Stimulated activated memory B cell treated with anti-CD40 and anti-IgM and Interleukin-4, amounts not matched to agents 10 μg/mL and 1 μg/mL and 100 μg/mL, for 72 hours (primary cell): ENCODE measurements at regions not wholly inside any gene's neighbourhood (a gene's known extent, or its start where the extent isn't known, plus 50 kb on each side); places are given as distances from the start of the nearest gene placed in this dataset.

Source experiments
- ATAC-seq: fragments of 150-1000 bp; cut with Tn5 transposase; 2 replicates; pipeline ENCODE4 v1.10.0; 2021
- H3K27ac Mint-ChIP-seq: one replicate; pipeline ENCODE4 v1.8.0; 2022; ENCODE audit warnings: mild to moderate bottlenecking, mixed read lengths
- H3K27me3 Mint-ChIP-seq: one replicate; pipeline ENCODE4 v1.8.0; 2022; ENCODE audit warnings: mixed read lengths
- H3K36me3 Mint-ChIP-seq: one replicate; pipeline ENCODE4 v1.8.0; 2022; ENCODE audit warnings: mixed read lengths
- H3K4me1 Mint-ChIP-seq: one replicate; pipeline ENCODE4 v1.8.0; 2022; ENCODE audit warnings: mixed read lengths
- H3K4me3 Mint-ChIP-seq: one replicate; pipeline ENCODE4 v1.8.0; 2022; ENCODE audit warnings: mild to moderate bottlenecking, moderate library complexity, mixed read lengths
- H3K9me3 Mint-ChIP-seq: one replicate; pipeline ENCODE4 v1.8.0; 2022; ENCODE audit warnings: mixed read lengths

- Mint-ChIP-seq H3K4me1 (peaks cover 9% of the 10 kb centered on the region), H3K27me3 (no peaks in the 10 kb centered on the region), H3K4me3 (no peak overlapping the region), H3K36me3 (peaks cover 17% of the 10 kb centered on the region), H3K9me3 (peaks cover 6% of the 10 kb centered on the region), H3K27ac (peak overlapping the region; percentile 53)
- ATAC-seq, result no peak
Measured at GRCh38 chr6:14258695-14259593, 141.4 kb downstream of the CD83 start.

DNA sequence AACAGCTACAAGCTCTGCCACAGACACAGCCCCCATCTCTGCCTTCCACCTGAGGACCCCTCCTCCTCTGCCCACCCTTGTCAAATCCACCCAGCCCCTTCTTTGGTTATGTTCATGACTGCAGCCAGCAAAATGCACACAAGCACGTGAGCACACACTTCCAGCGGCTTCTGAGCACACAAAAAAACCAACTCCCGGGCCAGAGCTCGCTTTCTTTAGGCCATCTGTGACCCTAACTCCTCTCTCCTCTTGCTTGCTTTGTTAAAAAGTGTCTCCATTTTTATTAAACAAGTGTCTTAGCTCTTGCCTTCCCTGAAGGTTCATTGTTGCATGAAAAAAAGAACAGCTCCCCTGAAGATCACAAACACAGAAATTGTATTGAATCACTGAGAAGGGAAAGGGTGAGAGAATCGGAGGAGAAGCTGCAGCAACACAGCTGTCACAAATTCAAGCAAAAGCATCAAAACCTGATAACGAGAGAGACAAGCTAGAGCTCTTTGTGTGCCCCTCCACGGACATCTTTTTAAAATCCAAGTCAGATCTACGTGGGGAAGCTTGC is 142.1 kb downstream of the CD83 start:
- H3K9me3 Mint-ChIP-seq, result peaks cover 10% of the 10 kb centered on the region
- no peaks in the 10 kb centered on the region for H3K27me3 Mint-ChIP-seq
- peaks cover 2% of the 10 kb centered on the region for H3K4me1 Mint-ChIP-seq
- ATAC-seq, result no peak
- peaks cover 22% of the 10 kb centered on the region for H3K36me3 Mint-ChIP-seq
- peak overlapping the region; percentile 53 for H3K27ac Mint-ChIP-seq
- H3K4me3 Mint-ChIP-seq, result no peak overlapping the region

DNA sequence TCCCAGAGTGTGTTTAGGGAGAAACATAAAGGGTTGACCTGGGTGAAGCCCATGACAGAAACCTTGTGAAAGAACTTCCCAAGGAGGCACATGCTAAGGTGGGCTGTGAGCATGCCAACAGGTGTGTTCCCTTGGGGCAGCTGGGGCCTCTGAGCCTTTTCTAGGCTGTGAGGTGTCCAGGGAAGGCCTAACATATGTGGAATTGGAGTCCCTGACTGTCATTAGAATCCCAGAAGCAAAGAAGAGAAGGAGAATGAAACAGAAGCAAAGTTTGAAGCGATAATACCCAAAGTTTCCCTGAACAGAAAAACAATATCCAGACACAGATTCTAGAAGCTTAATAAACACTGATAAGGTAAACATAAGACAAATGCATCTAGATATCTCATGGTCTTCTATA is 143.3 kb downstream of the CD83 start:
- H3K36me3 Mint-ChIP-seq, result peaks cover 22% of the 10 kb centered on the region
- H3K4me3 Mint-ChIP-seq, result no peak overlapping the region
- no peak for ATAC-seq
- no peaks in the 10 kb centered on the region for H3K27me3 Mint-ChIP-seq
- peaks cover 9% of the 10 kb centered on the region for H3K4me1 Mint-ChIP-seq
- no peak overlapping the region for H3K27ac Mint-ChIP-seq
- H3K9me3 Mint-ChIP-seq, result peaks cover 10% of the 10 kb centered on the region

GRCh38 chr6:14263881-14264424 is 146.4 kb downstream of the CD83 start:
- peaks cover 10% of the 10 kb centered on the region for H3K9me3 Mint-ChIP-seq
- no peak overlapping the region for H3K27ac Mint-ChIP-seq
- H3K27me3 Mint-ChIP-seq, result no peaks in the 10 kb centered on the region
- H3K36me3 Mint-ChIP-seq, result peaks cover 22% of the 10 kb centered on the region
- H3K4me1 Mint-ChIP-seq, result peaks cover 33% of the 10 kb centered on the region
- ATAC-seq, result no peak
- H3K4me3 Mint-ChIP-seq, result no peak overlapping the region

DNA sequence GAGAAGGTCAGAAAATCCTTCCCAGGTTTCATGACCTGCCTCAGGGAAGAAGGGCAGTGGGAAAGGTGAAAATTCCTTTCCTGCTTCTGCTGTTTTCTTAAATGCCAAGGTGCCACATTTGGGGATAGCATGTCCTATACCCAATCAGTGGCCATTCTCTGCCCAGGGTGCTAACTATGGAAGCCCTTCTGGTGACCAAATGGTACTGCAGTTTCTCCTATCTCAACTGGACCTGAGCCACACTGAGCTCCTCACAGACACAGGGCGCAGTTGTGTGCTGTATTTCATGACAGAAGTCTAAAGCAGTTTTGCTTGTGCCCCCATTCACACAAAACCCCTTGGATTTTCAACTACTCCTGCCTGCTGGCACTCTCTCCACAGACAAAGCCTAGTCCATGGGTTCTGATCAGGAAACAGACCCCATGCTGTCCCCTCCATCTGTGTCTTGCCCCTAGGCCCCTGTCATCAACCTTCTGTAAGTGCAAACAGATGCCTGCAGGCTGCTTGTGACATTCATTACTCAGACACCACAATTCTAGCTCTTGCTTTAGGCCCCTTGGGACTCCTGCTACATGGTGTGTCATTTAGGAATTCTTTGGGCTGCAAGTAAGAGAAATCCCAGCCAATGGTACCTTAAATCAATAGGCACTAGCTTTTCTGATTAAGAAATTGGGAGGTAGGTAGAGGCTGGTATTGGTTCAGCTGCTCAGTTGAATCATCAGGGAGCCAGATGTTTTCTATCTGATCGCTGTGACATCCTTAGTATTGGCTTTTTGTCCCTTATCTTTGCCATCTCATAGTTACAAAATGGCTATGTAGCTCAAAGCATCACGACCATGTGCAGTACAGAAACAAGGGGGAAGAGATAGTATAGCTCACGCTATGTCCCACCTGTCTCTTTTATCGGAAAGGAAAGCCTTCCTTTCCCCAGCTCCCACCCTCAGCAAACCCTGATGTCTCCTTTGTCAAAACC is 147.8 kb downstream of the CD83 start:
- Mint-ChIP-seq H3K36me3 (peaks cover 15% of the 10 kb centered on the region), H3K27me3 (no peaks in the 10 kb centered on the region), H3K27ac (peak overlapping the region; percentile 59), H3K9me3 (peaks cover 10% of the 10 kb centered on the region), H3K4me1 (peaks cover 47% of the 10 kb centered on the region), H3K4me3 (no peak overlapping the region)
- no peak for ATAC-seq

- peaks cover 56% of the 10 kb centered on the region for H3K4me1 Mint-ChIP-seq
- peaks cover 4% of the 10 kb centered on the region for H3K9me3 Mint-ChIP-seq
- H3K27ac Mint-ChIP-seq, result peak overlapping the region; percentile 18
- H3K27me3 Mint-ChIP-seq, result no peaks in the 10 kb centered on the region
- no peak overlapping the region for H3K4me3 Mint-ChIP-seq
- ATAC-seq, result no peak
- peaks cover 7% of the 10 kb centered on the region for H3K36me3 Mint-ChIP-seq
Measured at GRCh38 chr6:14266266-14266665, 148.7 kb downstream of the CD83 start.

DNA sequence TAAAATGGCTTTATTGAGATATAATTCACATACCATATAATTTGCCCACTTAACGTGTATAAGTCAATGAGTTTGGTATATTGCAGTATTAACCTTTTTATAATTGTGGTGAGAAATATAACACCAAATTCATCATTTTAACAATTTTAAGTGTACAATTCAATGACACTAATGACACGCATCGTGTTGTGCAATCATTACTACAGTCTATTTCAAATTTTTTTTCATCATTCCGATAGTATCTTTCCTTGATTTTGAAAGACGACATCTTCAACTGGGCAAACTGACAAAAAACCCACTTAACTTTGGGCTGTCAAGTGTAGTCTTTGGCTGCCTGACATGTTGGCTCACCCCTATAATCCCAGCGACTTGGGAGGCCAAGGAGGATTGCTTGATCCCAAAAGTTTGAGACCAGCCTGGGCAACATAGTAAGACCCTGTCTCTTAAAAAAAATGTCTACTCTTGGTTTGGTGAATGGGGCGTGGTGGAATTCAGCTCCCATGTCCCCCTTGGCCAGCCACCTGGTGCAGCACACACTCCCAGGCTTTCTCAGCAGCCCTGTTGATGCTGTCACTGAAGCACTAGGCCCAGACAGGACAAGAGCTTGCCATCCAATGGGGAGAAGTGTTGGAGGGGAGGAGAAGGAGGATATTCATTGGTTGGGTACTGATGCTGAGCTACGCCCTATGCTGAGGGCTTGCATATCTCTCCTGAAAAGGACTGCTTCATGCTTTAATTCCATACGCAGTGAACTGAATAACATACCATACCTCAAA is 150.5 kb downstream of the CD83 start:
- ATAC-seq, result no peak
- Mint-ChIP-seq H3K27ac (peak overlapping the region; percentile 71), H3K9me3 (peaks cover 4% of the 10 kb centered on the region), H3K4me1 (peaks cover 60% of the 10 kb centered on the region), H3K27me3 (no peaks in the 10 kb centered on the region), H3K36me3 (peaks cover 9% of the 10 kb centered on the region), H3K4me3 (no peak overlapping the region)

GRCh38 chr6:14269436-14269835 is 151.9 kb downstream of the CD83 start:
- Mint-ChIP-seq H3K36me3 (peaks cover 13% of the 10 kb centered on the region), H3K27me3 (no peaks in the 10 kb centered on the region), H3K27ac (peak overlapping the region; percentile 71), H3K4me1 (peaks cover 66% of the 10 kb centered on the region), H3K9me3 (peaks cover under 1% of the 10 kb centered on the region), H3K4me3 (no peak overlapping the region)
- ATAC-seq, result peak; percentile 64

DNA sequence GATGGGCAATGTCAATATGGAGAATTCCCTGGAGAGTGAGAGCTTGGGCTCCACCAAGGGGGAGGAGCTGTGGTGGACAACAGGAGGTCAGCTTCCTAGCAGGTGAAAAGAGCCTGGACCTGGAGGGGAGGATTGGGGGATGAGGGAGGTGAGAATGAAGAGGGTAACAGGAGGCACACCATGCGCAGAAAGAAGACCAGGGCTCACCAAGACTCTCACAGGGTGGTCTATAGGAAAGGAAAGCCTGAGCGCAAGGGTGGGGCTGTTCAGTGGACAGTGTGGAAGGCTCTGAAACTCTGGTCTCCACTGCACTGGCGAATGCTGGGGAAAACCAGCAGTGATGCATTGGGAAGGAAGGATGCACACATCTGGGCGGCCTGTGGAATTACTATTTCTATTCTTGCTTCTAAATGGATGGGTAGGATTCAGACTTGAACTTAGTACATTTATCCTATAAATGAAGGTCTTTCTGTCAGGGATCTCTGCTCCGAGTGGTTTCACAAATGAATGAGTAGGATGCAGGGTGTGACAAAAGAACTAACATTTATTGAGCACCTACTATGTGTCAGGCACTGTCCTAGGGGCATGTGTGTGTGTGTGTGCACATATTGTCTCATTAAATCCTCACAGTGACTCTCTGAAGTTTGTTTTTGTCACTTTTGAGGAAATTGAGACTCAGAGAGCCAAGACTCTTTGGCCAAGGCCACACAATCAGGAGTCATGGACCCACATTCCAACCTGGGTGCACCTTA is 152.7 kb downstream of the CD83 start:
- Mint-ChIP-seq H3K27ac (peak overlapping the region; percentile 71), H3K4me1 (peaks cover 71% of the 10 kb centered on the region), H3K9me3 (no peaks in the 10 kb centered on the region), H3K4me3 (no peak overlapping the region), H3K36me3 (peaks cover 11% of the 10 kb centered on the region), H3K27me3 (no peaks in the 10 kb centered on the region)
- no peak for ATAC-seq

GRCh38 chr6:14270925-14271788 is 153.6 kb downstream of the CD83 start:
- Mint-ChIP-seq H3K27ac (peak overlapping the region; percentile 33), H3K4me3 (no peak overlapping the region), H3K27me3 (no peaks in the 10 kb centered on the region), H3K4me1 (peaks cover 71% of the 10 kb centered on the region), H3K9me3 (no peaks in the 10 kb centered on the region), H3K36me3 (peaks cover 11% of the 10 kb centered on the region)
- ATAC-seq, result no peak

GRCh38 chr6:14271789-14272736 is 154.5 kb downstream of the CD83 start:
- Mint-ChIP-seq H3K4me3 (no peak overlapping the region), H3K36me3 (peaks cover 11% of the 10 kb centered on the region), H3K9me3 (no peaks in the 10 kb centered on the region), H3K27ac (peak overlapping the region; percentile 33), H3K27me3 (no peaks in the 10 kb centered on the region), H3K4me1 (peaks cover 71% of the 10 kb centered on the region)
- ATAC-seq, result no peak

DNA sequence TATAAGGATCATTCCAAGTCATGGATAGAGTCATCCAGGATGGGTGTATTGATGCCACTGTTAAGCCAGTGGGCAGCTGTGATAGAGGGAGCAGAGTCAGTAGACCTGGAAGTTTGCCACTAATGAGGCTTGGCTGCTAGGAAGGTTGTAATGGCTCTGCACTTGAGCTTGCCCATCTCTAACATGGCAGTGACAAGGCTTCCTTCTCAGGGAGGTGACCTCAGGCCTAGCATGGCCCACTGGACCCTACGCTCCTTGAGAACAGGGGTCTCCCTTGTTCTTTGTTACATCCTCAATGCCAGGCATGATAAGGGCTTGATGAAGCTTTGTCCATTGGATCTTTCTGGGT is 155.1 kb downstream of the CD83 start:
- ATAC-seq, result no peak
- no peak overlapping the region for H3K4me3 Mint-ChIP-seq
- peaks cover 75% of the 10 kb centered on the region for H3K4me1 Mint-ChIP-seq
- no peak overlapping the region for H3K27ac Mint-ChIP-seq
- H3K27me3 Mint-ChIP-seq, result no peaks in the 10 kb centered on the region
- peaks cover 3% of the 10 kb centered on the region for H3K9me3 Mint-ChIP-seq
- H3K36me3 Mint-ChIP-seq, result peaks cover 11% of the 10 kb centered on the region
